A172 (cell line): ENCODE measurements at regions not wholly inside any gene's neighbourhood (a gene's known extent, or its start where the extent isn't known, plus 50 kb on each side); places are given as distances from the start of the nearest gene placed in this dataset.
"Not testable (repeated sequence)": the region's sequence is repeated elsewhere in the genome, so short reads cannot be mapped to it uniquely, and the experiment has no call there.

Experiments used
- DNase-seq: peaks from one replicate; pipeline ENCODE4 v3.0.0-alpha.2; 2015; ENCODE audit warnings: low spot score

DNA sequence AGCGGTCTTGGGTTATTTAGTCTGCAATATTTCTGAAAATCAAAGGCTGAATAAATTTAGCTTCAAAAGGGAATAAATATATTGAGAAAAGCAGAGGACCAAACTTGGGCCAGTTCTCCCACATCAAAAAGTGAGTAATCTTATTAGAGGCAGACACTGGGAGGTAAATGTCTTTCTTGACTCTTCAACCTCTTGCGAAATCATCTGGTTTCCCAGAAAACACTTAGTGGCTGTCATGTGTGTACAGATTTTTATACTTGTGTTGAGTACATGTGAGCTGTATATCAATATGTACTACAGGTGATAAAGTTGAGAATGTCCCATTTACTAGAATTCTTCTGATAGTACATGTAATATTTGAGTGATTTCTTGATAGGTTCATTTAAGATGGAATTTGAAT lies 454.9 kb downstream of the PRR16 start:
- no peak for DNase-seq

DNA sequence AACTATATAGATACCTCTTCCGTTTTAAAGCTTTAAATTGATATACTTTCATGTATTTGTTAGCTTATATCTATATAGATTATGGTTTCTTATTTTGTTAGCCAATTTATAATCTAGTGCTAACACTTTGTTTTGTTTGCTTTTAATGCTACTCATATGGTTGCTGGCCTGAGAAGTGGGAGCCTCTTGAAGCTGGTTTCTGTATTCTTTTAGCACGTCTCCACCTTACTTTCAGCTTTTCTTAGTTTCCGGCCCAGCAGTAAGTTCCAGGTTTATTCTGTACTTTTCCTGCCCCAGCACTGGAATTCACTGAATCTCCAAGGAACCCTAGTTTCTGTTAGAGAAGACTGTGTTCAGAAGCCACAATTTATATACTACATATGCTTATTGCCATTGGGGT lies 458.9 kb downstream of the PRR16 start:
- DNase-seq = no peak

DNA sequence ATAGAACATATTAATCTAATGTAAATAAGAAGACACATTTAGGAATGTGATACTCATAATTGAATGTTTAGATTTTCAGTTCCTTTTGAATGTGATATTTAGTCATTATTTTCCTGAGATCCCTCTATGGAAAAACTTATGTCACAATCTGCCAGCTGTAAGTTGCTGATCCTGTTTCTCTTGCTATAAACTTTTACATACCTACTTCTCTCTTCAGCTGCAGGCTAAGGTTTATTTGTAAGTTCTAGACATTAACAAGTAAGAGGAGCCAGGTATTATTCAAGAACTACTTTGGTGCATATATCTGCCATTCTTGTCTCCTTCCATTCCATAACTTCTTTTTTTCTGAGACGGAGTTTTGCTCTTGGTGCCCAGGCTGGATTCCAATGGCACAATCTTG lies 462.4 kb downstream of the PRR16 start:
- no peak for DNase-seq

DNA sequence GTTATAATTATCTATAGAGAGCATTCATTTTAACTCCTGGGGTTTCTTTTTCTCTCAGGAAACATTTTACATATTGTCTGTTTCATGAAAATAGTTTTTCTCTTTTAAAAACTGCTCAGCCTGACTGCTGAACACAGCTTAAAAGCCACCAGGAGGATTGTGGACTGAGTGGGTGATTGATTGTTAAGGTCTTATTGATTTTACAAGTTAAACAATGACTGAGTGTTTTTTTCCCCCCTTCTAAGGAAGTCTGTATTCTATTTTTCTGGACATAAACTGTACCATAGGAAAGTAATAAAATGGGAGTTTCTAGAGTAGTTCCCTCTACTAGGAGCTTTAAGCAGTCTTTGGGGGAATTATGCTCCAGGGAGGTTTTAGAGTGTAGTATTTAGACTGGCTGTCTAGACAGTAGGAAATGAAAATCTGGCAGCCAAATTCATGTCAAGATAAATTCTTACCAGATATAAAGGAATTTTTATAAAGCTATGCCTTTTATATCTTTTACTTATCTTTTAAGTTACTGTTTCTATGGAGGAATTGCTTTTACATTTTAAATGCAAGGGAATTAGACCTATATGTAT lies 463.9 kb downstream of the PRR16 start:
- DNase-seq = no peak

DNA sequence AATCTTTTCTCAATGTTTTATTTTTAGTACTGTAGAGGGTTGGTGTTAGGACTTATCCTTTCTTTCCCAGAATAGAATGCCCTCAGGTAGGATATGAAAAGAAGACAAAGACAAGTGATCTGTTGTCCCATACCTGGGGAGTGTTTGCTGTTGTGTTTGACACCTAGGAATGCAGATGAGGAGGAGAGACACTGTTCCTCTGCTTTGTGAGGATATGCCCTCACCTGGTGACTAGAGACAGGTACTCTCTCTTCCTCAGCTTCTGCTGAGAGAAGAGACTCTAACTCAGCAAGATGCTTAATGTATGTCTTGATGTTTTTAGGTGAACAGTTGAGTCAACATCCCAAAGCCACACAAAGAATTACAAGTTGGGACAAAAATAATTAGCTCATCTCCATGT lies 468.4 kb downstream of the PRR16 start:
- DNase-seq = no peak

DNA sequence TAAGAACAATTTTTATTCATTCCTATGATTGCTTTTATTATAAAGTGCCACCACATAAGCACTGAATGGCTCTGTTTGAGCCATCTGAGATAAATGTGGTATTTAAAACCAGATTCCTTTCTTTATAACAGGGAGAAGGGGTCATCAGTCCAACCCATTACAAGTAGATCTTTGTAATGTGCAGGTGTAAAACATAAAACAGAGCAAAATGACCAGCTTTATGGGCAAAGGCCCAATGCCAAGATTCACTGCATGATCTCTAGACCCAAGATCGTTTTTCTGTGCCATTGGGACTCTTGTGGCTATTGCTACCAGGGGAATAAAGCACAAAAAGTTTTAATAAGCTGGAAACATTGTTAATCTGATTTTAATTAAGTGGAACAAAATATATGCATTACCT lies 469.9 kb downstream of the PRR16 start:
- no peak for DNase-seq

DNA sequence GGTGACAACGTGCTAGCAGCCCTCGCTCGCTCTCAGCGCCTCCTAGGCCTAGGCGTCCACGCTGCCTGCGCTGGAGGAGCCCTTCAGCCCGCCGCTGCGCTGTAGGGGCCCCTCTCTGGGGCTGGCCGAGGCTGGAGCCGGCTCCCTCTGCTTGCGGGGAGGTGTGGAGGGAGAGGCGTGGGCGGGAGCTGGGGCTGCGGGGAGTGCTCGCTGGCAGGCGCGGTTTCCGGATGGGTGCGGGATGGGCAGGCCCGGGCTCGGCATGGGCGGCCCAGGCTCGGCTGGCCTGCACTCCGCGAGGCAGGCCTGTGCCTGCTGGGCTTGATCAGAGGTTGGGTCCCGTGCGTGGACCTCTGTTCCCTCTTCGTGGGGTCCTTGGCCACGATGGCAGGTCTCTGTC lies 472.6 kb downstream of the PRR16 start:
- no peak for DNase-seq

DNA sequence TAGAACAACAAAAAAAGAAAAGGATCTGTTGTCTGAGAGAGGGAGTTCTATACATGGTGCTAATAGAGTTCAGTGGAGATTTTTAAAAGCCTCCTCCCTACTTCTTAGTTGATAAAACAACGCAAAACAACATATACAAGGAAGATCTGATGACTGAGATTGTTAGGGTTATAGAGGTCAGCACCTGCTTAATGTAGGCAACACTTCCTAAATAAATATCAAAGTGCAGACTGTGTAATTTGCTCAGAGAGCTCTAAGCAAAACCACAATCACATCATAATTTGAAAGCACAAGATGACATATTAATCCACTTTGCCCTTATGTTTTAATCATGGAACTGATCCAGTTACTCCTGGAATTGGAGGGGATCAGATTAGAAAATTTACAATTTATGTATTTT lies 474.5 kb downstream of the PRR16 start:
- no peak for DNase-seq

DNA sequence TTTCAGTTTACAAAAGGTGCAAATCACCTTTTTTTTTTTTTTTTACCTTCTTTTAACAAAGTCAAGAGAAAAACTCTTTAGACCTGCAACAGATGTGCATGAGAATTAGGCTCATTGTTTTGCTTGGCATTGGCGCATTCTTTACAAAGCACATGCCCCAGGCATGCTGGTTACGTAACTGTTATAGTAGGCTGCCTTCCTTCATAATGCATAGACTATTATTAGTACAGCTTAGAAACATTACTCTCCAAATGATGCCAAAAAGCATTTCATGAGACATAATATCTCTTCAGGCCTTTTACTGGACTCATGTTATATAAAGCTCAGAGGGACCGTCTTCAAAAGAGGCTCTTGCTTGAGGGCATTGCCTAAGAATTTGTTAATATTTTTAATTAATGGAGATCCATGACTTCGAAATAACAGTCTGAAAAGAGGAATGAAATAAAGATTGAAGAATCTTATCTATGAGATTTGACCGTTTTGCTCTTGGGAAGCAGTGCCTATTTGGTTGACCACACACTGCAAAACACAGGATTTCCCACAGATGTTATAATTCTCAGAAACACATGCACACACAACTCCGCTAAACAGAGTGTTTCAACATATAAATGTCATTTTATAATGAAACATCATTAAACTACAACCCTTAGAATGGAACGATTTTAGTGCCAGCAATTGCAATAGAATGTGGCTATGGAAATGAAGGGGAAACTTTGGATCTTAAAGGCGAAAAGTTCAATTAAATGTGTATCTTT lies 478.7 kb downstream of the PRR16 start:
- DNase-seq = no peak

DNA sequence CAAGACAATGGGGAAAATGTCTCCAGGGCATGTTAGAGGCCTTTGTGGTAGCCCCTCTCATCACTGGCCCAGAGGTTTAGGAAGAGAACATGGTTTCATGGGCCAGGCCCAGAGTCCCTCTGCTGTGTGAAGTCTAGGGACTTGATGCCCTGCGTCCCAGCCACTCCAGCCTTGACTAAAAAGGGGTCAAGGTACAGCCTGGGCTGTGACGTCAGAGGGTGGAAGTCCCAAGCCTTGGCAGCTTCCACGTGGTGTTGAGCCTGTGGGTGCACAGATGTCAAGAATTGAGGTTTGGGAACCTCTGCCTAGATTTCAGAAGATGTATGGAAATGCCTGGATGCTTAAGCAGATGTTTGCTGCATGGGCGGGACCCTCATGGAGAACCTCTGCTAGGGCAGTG lies 485.5 kb downstream of the PRR16 start:
- not testable (repeated sequence) for DNase-seq

DNA sequence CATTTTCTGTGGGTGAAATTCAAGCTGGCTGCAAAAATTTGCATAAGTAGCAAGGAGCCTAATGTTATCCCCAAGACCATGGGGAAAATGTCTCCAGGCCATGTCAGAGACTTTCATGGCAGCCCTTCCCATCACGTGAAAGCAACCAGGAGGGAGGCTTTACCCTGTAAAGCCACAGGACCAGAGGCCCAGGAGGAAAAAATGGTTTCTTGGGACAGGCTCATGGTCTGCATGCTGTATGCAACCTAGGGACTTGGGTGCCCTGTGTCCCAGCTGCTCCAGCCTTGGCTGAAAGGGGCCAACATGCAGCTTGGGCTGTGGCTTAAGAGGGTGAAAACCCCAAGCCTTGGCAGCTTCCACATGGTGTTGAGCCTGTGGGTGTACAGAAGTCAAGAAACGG lies 489.3 kb downstream of the PRR16 start:
- not testable (repeated sequence) for DNase-seq

DNA sequence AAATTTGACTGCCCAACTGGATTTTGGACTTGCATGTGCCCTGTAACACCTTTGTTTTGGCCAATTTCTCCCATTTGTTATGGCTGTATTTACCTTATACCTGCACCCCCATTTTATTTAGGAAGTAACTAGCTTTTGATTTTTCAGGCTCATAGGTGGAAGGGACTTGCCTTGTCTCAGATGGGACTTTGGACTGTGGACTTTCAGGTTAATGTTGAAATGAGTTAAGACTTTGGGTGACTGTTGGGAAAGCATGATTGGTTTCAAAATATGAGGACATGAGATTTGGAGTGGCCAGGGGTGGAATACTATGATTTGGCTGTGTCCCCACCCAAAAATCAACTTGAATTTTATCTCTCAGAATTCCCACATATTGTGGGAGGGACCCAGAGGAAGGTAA lies 490.2 kb downstream of the PRR16 start:
- no peak for DNase-seq

DNA sequence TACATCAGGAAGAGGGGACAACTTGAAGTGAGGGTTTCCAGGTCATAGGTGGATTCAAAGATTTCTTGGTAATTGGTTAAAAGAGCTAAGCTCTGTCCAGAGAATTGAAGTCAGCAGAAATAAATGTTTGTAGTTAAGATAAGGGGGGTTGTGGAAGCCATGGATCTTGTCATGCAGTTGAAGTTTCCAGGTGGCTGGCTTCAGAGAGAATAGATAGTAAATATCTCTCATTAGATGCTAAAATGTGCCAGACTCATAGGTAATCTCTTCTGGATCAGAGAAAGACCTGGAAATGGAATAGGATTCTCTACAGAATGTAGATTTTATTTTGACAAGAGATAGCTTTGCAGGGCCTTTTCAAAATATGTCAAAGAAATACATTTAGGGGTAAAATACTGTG lies 491.7 kb downstream of the PRR16 start:
- no peak for DNase-seq

DNA sequence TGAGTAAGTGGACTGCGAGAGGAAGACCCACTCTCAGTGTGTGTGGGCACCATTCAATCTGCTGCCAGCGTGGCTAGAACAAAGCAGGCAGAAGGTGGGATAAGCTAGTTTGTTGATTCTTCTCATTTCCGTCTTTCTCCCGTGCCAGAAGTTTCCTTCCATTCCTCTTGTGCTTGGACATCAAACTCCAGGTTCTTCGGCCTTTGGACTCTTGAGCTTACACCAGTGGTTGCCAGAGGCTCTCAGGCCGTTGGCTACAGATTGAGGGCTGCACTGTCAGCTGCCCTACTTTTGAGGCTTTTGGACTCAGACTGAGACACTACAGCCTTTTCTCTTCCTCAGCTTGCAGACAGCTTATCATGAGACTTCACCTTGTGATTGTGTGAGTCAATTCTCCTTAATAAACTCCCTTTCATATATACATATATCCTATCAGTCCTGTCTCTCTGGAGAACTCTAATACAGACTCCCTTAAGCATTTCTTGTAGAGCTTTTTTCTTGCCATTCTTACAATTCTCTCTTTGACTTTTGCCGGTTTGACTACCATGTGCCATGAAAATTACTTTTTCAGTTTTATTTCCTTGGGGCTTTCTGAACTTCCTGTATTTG lies 494.9 kb downstream of the PRR16 start:
- no peak for DNase-seq

DNA sequence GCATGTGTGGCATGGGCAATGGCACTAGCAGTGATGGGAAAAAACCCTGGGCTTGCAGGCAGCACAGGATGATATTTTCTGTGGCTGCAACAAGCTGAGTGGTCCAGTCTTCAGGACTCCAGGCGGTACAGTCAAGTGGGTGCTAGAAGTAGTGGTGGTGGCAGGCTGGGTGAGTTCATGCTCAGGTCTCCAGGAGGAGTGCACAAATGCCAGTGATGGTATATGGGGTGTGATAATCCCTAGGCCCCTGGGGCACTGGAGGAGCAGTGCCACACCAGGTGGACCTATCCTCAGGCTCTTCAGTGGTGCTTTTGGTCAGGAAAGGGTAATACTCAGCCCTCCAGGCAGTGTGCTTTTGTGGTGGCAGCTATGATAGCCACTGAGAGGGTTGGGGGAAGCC lies 496.4 kb downstream of the PRR16 start:
- DNase-seq = no peak

DNA sequence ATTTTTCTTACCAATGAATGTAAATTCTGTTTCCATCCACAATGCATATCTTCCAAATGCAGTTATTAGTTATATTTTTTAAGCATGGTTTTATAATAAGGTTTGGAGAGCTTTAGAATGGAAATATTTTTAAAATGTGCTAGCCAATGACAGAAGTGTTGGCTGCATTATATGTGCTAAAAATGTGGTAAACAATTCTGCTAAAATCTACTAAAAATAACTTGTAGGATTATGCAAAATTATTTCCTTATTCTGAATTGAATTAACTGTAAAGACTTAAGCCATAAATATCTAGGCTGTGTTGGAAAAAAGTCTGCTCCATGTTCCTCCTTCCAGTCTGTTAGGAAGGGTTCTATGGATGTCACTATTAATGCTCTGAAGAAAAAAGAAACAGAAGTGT lies 503.3 kb downstream of the PRR16 start:
- DNase-seq = no peak

DNA sequence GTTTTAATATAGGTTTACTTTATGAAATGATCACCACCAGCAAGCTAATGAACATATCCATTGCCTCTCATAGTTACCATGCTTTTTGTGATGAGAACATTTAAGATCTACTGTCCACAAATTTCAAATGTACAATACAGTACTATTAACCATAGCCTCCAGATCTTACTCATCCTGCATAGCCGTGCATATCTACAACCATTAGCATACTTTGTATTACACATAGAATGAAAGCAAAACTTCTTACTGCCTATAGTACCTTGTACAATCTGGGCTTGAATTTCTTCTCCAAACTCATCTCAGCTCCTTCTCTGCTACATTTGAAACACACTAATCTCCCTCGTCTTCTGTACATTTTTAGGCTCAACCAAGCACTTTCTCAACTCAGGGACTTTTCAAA lies 510.6 kb downstream of the PRR16 start:
- DNase-seq = no peak

DNA sequence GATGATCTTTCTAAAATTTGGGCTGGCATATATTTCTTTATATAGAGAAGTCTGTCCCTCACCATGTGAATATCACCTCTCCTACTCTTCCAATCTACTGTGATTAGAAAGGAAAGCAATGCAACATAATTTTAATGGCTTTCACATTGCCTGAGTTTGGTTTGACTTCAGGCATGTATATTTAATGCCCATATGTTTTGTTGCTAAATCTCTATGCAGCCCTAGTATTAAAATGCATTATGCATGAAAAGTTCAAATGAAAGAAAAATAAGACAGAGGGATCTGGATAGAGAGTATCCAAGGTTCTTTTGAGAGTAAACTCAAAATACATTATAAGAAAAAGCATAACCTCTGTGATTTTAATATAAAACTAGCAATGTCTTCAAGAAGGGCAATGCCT lies 518.3 kb downstream of the PRR16 start:
- DNase-seq = no peak

DNA sequence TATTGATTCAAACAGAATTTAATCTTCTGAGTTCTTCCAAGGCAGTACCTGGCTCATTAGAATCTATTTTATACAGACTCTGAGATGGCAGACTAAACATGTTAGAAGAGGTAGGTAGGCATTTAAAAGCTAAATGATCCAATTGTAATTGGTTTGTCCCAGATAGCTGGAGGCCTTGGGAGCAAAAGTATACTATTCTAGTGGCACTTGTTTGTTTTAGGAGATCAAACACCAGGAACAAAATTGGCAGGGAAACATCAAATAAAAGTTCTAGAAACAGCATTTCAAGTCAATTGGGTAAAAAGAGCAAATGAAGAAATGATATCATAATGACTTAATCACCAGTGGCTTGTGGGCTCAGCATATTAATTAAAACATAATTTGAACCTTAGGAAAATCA lies 521.4 kb downstream of the PRR16 start:
- no peak for DNase-seq

DNA sequence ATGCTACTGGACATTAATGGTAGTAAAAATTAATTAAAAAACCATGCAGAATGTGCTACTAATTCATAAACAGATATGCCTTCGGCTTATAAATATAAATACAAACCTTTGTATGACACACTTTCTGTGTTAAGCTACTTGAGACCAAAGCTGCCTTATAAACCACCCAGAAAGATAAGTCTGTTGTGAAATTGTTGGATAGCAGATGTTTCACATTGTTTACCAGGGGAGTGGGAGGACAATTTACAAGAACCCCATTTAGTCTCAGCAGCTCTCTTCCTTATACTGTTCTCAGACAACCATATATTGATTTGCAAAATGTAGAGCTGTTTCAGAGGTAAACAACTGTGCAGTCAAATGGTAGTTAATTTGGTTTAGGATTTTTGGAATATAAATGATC lies 524.4 kb downstream of the PRR16 start:
- DNase-seq = no peak

DNA sequence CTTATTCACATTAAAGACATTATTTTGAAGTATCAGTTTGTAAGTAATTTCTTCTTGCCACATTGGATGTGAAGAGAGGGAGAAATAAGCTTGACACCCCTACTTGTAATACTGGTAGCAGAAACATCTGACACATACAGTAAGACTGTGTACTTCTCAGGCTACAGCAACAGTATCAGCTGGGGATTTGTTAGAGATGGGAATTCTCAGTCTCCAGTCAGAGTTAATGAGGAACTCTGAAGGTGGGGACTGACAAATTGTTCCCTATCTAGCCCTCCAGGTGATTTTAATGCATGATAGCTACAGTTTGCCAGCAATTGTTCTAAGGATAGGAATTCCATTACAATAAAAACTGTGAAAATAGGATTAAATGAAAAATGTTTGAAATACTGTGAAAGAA lies 524.8 kb downstream of the PRR16 start:
- DNase-seq = no peak

DNA sequence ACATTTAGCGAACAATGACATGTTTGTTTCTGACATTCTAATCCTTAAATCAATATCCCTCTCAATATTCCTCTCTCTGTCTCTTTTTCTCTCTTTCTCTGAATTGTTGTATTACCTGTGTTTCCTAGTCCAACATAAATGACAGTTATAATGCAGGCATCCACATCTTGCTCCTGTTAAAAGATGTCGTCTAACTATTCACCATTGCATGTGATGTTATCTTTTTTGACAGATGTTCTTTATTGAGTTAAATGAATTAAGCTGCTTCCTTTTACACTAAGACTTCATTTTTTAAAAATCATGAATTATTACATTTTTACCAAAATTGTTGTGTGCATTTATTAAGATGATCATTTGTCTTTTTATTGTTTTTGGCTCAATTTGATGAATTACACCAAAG lies 527.5 kb downstream of the PRR16 start:
- no peak for DNase-seq

DNA sequence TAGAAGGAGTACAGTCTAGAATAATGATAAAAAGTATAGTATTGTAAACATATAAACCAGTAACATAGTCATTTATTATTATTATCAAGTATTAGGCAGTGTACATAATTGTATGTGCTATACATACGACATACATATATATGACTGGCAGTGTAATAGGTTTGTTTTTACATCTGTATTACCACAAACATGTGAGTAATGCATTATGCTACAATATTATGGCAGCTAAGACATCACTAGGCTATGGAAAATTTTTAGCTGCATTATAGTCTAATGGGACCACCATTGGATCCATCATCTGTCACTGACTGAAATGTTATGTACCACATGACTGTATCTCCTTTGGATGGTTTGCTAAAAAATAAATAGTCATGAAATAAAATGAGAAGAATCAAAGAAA lies 530.0 kb downstream of the PRR16 start:
- DNase-seq = no peak

DNA sequence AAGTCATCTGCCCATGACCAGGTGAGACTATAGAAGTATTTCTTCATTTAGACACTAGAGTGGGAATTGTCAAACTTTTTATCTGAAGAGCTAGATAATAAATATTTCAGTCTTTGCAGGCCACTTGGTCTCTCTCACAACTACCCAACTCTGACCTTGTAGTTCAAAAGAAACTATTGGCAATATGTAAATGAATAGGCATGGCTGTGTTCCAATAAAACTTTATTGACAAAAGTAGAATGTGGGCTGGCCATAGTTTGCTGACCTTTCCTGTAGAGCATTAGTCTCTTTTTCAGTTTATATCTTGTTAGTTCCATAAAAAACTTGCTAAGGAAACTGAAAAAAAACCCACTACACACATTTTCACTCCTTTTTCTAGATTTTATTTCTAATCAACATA lies 535.5 kb downstream of the PRR16 start:
- DNase-seq = no peak
